ENCODE measurements at regions not wholly inside any gene's neighbourhood (a gene's known extent, or its start where the extent isn't known, plus 50 kb on each side); places are given as distances from the start of the nearest gene placed in this dataset.

DNA sequence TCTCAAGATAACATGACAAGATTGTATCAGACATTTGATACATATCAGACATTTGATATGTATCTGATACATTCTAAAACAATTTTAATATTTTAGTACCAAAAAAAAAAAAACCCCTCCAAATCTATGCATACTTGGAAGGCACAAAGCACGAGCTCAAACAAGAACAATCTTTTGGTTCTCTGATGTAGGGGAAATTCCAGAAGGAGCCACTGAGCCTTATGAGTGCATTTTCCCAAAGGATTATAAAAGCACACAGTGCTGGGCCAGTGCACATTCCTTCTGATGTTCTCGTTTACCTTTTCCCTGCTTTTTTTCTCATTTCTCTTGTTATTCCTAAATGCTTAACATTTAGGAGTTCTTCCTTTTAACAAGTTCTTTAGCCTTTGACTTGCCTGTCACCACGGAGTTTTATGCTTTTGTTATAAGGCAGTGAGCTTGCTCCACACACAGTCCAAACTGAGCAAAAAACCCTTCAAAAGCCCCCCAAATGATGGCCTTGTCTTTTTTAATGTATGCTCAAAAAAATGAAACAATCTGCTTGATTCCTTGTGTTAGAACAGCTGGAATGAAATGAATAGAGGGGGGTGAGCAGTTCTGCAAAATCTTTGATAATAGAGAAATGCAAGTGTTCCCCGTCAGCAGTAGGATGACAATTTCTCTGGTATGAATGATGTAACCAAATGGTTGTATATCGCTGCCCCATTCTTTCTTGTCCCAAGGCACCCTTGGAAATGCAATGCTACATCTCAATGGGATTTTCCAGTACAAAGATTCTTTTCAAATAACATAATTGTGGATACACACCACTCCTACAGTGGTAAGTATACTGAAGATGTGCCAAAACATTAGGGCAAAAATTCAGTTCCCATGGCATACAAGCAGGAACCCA is 597.2 kb upstream of the ZEB2 start:
- H3K27ac ChIP-seq = no peak overlapping the region
- intact Hi-C loops (cut with DNase I) = no loop called here

DNA sequence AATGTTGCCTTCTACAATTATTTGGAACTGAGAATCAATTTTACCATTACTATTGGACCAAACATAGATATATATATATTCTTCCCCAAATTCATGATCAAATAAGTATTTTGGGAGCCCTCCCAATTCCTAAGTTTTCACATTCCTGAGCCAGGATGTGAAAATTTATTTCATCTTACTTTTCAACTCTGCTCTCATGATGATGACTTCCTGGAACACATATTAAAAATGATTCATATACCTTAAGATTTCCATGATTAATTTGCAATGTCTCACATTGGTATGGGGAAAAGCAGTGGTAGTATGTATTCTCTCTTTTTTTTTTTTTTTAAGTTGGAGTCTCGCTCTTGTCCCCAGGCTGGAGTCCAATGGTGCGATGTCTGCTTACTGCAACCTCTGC is 596.1 kb upstream of the ZEB2 start:
- TF ChIP-seq EP300 (IDR thresholded peaks at IDR 0.05) (no peak), POLR2A (IDR thresholded peaks at IDR 0.05) (no peak)
- TF ChIP-seq, protein P1, sequence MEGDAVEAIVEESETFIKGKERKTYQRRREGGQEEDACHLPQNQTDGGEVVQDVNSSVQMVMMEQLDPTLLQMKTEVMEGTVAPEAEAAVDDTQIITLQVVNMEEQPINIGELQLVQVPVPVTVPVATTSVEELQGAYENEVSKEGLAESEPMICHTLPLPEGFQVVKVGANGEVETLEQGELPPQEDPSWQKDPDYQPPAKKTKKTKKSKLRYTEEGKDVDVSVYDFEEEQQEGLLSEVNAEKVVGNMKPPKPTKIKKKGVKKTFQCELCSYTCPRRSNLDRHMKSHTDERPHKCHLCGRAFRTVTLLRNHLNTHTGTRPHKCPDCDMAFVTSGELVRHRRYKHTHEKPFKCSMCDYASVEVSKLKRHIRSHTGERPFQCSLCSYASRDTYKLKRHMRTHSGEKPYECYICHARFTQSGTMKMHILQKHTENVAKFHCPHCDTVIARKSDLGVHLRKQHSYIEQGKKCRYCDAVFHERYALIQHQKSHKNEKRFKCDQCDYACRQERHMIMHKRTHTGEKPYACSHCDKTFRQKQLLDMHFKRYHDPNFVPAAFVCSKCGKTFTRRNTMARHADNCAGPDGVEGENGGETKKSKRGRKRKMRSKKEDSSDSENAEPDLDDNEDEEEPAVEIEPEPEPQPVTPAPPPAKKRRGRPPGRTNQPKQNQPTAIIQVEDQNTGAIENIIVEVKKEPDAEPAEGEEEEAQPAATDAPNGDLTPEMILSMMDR (IDR thresholded peaks at IDR 0.05) = no peak
- H3K9me3 ChIP-seq = no peaks in the 10 kb centered on the region
- H3K27me3 ChIP-seq = no peaks in the 10 kb centered on the region
- WGBS, 3 donors = 96 to 100% (median 100%) methylated on average over 2 of the region's 2 CpGs
- H3K36me3 ChIP-seq = no peaks in the 10 kb centered on the region
- no peak overlapping the region for H3K4me3 ChIP-seq
- intact Hi-C loops (cut with DNase I) = no loop called here
- H3K27ac ChIP-seq = no peak overlapping the region
- no peak for DNase-seq
- H3K4me1 ChIP-seq (ENCODE audit: insufficient read depth) = peaks cover 1% of the 10 kb centered on the region

More for the DNA sequence above, 597.2 kb upstream of the ZEB2 start:
- no peaks in the 10 kb centered on the region for H3K36me3 ChIP-seq
- 33 to 54% (median 41%) methylated on average over 5 of the region's 5 CpGs for WGBS, 3 donors
- no peak for DNase-seq
- peaks cover 1% of the 10 kb centered on the region for H3K4me1 ChIP-seq (ENCODE audit: insufficient read depth)
- no peaks in the 10 kb centered on the region for H3K9me3 ChIP-seq
- TF ChIP-seq, protein P1 (IDR thresholded peaks at IDR 0.05) = no peak
- TF ChIP-seq EP300 (IDR thresholded peaks at IDR 0.05) (no peak), POLR2A (IDR thresholded peaks at IDR 0.05) (no peak)
- no peak overlapping the region for H3K4me3 ChIP-seq
- H3K27me3 ChIP-seq = no peaks in the 10 kb centered on the region

DNA sequence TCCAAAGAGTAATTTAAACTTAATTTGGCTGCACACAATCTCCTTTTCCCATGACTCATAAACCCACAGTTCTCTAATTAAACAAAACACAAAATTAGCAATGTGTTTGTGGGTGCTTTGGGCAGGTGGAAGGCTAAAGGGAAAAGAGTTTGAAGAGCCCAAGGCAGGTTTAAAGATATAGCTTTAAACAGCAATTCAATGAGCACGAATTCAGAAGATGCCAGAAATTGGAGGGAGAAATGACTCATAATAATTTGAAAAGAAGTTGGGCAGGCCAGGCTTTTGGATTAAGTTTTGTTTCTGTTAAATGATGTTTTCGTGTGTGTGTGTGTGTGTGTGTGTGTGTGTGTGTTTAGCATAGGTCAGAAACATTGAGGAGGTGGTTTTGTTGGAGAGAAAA is 594.8 kb upstream of the ZEB2 start:
- H3K9me3 ChIP-seq = no peaks in the 10 kb centered on the region
- DNase-seq = no peak
- no peak overlapping the region for H3K4me3 ChIP-seq
- intact Hi-C loops (cut with DNase I) = no loop called here
- no peaks in the 10 kb centered on the region for H3K27me3 ChIP-seq
- no peak overlapping the region for H3K27ac ChIP-seq
- 43 to 54% (median 50%) methylated on average over 2 of the region's 2 CpGs for WGBS, 3 donors
- H3K36me3 ChIP-seq = no peaks in the 10 kb centered on the region
- TF ChIP-seq, protein P1 (IDR thresholded peaks at IDR 0.05) = no peak
- no peak for TF ChIP-seq POLR2A (IDR thresholded peaks at IDR 0.05)
- TF ChIP-seq EP300 (IDR thresholded peaks at IDR 0.05) = no peak
- peaks cover 1% of the 10 kb centered on the region for H3K4me1 ChIP-seq (ENCODE audit: insufficient read depth)

DNA sequence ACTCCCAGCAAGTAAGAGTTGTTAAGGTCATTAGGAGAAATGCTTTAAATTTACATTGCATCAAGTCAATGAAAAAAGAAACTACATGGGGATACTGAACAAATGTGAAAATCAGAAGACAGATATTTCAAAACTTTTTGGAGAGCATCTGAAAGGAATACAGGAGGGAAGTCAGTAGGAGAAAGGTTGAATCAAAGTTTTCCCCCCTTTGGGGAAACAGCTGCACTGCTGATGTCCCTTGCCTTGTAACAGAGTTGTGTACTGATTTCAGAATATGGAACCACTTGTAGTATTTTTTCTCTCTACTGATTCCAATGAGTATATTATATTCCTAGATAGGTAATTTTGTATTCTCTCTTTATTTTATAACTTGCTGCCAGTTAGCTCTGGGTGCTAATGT is 592.5 kb upstream of the ZEB2 start:
- H3K27ac ChIP-seq = no peak overlapping the region
- DNase-seq = no peak
- H3K9me3 ChIP-seq = no peaks in the 10 kb centered on the region
- TF ChIP-seq POLR2A (IDR thresholded peaks at IDR 0.05) (no peak), EP300 (IDR thresholded peaks at IDR 0.05) (no peak)
- TF ChIP-seq, protein P1 (IDR thresholded peaks at IDR 0.05) = no peak
- intact Hi-C loops (cut with DNase I) = no loop called here
- no peaks in the 10 kb centered on the region for H3K27me3 ChIP-seq
- H3K4me3 ChIP-seq = no peak overlapping the region
- H3K4me1 ChIP-seq (ENCODE audit: insufficient read depth) = peaks cover 4% of the 10 kb centered on the region
- no peaks in the 10 kb centered on the region for H3K36me3 ChIP-seq
